HG03342 (cell line): ENCODE measurements at regions not wholly inside any gene's neighbourhood (a gene's known extent, or its start where the extent isn't known, plus 50 kb on each side); places are given as distances from the start of the nearest gene placed in this dataset.

Experiments
- ATAC-seq: cut with Tn5 transposase; IDR thresholded peaks from one replicate; pipeline ENCODE4 v1.9.1; 2021; ENCODE audit warnings: mild to moderate bottlenecking, moderate library complexity; ENCODE audit not compliant: unreplicated experiment

DNA sequence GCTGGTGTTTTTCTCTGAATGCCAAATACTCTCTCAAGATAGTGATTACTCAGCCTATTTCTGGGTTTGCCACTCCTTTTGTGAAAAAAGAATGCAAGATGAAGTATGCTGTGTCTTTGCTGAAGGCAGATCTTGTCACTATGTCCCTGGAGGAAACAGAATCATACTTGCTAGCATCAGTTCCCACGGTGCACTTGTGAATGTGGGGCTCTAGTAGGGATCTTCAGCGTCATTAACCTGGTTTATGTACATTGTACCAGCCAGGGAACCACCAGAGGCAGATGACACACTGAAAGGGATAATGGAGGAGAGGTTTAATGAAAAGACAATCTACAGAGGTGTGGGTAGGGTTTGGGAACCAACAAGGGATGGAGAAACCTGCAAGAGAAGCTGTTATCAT, 131.0 kb upstream of the CXCR4 start:
- no peak for ATAC-seq

DNA sequence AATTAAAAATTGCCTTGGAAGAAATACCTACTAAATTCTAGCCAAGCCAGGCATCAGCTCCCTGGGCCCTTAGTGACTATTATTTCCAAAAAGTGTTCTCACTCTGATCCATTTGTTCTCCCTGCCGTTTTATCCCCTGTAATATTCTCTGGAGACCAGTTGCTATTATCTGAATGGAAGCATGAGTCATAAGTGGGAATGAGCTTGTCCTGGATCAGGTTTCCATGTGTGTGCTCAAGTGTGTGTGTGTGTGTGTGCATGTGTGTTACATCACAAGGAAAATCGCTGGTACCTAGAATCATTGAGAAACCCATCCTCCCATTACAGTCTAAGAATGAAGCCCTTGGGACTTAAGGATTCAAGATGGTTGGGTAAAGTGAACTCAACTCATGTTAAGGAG, 130.3 kb upstream of the CXCR4 start:
- no peak for ATAC-seq

DNA sequence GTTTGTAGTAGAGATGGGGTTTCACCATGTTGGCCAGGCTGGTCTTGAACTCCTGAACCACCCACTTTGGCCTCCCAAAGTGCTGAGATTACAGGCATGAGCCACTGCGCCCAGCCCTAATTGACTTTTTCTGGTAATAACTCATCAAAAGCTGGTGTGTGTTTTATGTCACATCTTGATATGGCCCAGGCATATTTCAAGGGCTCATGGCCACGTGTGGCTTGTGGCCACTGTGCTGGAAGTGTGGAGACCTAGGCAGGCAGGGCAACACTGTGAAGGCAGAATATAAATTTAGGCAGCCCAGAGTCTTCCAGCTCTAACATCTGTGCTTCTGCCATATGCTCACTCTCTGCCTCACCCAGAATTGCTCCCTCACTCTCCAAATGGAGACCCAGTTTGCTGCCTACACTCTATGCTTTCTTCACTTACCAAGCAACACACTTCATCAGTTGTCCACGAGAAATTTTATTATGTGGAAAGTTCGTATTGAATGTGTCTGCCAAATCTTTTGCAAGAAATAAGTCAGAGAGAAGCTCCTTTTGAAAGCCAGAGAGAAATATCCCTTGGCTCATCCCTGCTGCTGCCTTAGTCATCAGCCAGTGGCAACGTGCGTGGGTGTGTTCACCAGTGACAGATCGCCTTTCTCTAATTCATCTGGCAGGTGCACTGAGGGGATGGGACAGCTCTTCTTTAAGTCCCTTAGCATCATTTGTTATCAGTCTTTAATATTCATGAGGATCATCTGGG, 129.4 kb upstream of the CXCR4 start:
- no peak for ATAC-seq

DNA sequence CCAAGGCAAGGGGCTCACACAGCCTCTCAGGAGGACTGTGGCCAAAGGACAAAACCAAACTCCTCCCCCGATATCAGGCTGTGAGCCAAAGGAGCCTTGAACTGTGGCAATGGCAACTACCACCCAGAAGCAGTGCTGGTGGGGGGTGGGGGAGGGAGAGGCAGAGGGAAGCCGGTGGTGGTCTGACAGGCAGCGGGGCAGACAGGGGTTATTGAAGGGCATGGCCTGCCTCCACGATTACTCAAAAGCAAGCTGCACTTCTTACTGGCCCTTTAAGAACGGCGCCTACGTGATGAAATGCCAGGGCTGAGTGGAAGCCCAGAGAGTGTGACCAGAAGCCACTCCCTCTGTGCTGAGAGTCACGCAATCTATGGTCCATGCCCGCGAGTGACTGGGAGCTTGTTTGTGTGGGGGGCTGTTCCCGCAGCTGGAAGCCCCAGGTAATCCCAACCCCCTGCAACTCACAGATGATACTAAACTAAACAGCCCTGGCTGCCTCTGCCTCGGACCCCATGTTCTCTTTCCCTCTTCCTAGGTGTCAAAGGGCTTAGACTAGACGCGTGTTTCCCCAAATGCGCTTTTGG, 128.2 kb upstream of the CXCR4 start:
- ATAC-seq = no peak

DNA sequence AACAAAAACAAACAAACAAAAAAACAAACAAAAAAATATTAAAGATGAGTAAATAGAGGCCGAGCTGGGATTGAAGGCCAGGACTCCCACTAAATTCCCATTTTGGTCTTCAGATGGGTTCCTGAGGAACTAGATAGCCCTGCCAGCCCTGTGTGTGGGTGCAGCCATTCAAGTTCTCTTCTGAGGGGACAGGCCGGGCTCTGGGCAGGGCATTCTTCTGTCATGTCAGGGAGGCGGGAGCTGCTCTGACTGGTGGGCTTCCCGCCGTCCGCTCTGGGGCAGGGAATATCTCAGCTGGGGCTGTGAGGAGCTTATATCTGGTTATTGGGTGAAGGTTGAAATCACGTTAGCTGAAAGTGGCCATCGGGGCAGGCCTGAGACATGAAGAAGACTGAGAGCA, 127.3 kb upstream of the CXCR4 start:
- no peak for ATAC-seq

DNA sequence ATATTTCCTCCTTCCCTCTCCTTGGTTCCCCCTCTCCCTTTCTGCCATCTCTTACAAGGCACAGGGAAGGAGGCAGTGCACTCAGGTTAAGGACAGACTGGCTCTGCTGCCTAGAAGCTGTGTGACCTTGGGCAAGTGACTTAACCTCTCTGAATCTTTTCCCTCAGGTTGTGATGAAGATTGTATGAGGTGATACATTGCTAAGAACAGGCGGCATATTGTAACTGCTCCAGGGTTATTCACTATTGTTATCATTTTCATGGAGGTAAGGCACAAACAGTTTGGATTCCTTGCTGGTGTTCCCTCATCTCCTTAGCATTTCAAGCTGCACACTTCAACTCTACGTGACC, 126.6 kb upstream of the CXCR4 start:
- no peak for ATAC-seq

DNA sequence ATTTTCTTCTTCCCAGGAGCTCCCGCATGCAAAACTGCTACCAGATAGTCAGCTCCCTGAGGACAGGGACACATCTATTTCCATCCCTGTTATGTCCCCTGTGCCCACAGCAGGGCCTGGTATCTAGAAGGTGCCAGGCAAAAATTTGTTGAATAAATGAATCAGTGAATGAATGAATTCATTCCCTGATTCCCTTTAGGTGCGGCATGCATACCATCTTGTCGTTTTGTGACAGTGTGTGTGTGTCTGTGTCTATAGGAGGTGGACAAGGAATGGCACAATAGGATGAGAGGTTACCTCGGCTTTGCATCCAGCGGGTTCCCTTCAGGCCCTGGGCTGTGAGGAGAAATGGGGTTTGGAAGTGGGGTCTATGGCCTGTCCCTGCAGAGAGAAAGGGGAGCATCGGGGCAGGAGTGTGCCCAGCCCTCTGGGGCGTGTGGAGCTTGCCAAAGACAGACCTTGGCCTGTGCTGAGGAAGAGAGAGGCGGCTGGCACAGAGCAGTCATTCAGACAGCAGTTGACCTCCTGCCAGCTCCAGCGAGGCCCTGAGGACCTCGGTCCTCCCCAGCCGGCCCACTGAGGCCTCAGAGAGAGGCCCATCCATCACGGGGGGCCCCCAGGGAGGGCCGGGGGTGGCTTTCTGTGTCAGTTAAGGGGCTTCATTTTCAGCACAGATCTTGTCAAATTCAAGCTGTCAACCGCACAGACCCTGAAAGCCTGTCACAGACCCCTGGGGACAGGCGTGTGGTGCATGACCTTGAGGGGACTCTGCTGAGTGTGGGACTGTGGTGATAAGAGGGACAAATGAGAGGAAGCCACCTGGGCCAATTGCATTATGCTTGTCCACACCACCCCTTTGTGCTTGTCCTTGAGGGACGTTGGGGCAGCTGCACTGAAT, 125.9 kb upstream of the CXCR4 start:
- ATAC-seq = no peak

DNA sequence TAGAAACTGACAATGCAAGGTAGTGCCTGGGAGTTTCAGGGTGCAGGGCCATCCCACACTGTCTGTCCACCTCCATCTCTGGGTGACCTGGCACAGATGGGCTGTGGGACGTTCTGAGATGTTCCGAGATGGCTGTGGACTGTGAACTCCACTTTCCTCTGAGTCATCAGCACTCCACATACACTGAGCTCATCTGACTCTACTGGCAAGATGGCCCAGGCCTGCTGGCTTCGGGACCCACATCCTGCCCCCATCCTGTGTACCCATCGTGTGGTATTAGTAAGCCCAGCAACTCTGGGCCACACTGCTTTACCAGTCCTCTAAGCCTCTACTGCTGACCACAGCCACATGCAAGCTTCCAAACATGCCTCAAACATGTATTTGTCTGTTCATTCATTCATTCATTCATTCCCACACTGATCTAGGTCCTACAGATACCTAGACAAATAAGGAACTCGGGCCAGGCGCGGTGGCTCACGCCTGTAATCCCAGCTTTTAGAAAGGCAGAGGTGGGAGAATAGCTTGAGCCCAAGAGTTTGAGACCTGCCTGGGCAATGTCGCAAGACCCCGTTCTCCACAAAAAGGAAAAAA, 124.8 kb upstream of the CXCR4 start:
- no peak for ATAC-seq

DNA sequence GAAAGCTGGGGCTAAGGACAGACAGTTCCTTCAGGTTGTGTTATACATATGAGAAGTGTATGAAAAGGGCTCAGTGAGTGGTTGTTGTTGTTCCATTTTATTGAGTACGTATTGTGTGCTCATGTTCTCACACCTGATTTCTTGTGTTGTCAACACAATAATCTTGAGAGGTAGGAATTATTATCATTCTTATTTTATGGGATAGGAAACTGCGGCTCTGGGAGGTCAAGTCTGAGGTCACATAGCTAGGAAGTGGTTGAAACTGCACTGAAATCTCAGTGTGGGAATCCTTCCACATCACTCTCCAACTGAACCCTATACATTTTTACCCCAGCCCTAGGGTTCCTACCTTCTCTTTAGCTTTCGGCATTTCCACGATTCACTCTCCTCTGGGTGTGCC, 124.2 kb upstream of the CXCR4 start:
- ATAC-seq = no peak

DNA sequence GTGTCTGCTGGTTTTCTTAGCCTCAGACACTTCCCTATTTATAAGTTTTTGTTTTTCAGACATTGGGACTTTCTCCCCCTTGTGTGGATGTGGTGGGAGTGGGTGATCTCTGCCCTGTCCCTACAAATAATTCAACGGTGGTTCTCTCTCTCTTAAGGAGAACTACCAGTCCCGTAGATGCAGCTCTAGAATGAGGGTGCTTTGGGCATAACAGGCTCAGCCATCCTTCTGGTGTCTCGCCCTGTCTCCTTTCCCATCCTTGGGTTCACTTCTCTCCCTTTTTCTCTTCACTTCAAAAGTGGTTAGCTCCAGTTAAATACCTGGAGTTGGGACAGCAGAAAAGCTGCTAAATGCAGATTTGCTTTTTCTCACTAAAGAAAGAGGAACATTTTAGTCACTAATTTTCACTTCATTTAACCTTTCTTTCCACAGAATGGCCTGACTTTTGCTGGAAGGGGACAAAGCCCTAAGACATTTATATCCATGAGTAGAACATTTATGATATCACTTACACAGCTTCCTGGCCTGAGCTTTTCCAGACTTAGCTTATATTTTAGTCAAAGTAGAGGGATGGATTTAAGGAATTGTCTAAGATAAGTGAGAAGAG, 121.2 kb upstream of the CXCR4 start:
- ATAC-seq = no peak

DNA sequence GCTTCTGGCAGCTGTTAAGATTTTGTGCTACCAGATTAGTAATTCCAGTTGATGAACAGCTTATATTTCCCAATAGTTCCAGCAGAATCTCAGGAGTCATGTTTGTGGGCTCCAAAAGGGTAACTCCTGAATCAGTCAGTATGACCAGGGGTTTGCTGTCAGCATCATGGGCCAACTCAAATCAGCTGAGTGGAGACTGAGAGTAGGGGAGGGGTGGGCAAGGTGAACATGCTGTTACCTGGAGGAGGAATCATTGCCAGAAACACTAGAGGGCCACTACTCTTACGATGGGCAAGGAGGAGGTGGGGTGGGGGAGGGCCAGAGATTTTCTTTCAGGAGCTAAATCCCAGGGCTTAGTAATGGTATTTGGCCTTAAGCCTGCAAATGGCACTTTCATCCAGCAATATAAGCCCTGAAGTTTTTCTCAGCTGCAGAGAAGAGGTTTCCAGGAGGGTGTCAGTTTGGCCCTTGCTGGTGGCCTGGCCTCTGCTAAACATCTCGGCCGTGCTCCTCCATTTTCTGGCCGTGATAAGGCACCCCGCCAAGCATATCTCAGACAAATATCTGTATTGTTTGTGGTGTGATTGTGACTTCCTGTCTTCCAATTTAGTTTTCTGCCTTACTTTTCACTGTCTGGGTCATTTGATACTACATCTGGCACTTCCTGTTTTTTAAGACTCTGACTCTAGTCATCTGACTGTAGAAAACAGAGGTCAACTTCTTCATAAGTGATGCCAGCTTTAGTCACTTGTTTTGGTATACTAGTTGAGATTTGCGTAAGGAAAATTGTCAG, 120.5 kb upstream of the CXCR4 start:
- ATAC-seq = peak; percentile 87

DNA sequence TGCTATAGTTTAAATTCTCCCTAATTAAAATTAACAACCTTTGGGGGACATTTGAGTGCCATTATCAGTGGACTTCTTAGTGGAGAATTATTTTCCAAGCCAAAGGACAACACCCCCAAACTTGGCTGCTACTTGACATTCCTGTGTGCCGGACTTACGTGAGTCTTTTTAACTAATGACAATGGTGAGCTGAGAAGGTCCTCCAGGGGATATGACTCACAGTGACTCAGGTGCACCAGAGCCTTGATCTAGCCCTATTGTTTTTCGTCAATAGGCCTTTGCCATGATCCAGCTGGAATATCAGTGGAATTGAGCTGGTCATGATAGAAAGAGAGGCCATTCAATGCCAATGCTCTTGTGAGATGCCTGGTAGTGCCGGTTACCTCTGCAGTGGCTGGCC, 118.1 kb upstream of the CXCR4 start:
- no peak for ATAC-seq

DNA sequence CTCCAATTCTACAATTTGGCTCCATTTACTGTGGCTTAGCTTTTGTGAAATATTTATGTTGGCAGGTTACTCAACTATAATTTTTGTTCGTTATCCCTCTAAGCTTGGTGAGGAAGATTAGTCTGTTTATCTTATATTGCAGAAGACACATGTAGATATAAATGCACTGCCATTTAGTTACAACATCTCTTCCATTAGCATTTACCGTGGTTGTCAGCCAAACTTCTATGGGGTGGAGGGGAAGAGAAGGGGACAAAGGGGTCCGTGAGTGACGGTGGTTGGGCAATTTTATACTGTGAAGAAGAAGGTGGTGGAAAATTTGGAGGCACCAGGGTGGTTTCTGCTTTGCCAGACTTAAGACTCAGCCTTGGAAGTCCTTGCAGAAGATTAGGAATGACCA, 117.6 kb upstream of the CXCR4 start:
- no peak for ATAC-seq

DNA sequence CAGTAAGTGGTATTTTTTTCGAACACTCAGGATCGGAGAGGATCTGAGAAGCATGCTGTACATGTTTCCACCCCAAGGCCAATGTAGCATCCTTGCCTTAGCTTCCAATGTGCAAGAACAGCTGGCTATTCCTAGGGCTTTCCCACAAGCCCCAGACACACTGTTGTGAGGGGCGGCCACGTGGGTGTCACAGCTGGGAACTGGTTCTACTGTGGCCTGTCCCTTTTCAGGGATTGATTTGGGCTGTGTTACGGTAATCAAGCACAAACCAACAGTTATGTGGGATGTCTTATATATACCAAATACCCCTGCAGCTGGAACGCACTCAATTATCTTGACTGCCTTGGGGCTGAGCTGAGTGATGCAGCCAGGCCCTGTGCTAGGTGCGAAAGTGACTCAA, 116.3 kb upstream of the CXCR4 start:
- no peak for ATAC-seq

DNA sequence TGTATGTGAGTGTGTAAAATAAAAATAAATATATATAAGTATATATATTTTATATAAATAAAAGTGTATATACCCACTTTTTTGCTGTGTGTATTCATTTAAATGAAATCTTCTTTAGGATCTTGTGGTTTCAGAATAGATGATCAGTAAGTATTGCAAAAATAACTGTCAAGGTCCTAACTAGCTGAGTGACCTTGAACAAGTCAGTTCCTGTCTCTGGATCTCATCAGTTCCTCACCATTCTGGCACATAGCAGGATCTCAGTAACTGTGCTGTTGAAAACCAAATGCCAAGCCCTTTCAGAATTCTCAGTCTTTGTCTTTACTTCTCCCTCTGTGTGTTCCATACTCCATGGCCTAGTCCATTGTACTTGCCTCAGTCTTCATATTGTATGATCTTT, 115.3 kb upstream of the CXCR4 start:
- no peak for ATAC-seq

DNA sequence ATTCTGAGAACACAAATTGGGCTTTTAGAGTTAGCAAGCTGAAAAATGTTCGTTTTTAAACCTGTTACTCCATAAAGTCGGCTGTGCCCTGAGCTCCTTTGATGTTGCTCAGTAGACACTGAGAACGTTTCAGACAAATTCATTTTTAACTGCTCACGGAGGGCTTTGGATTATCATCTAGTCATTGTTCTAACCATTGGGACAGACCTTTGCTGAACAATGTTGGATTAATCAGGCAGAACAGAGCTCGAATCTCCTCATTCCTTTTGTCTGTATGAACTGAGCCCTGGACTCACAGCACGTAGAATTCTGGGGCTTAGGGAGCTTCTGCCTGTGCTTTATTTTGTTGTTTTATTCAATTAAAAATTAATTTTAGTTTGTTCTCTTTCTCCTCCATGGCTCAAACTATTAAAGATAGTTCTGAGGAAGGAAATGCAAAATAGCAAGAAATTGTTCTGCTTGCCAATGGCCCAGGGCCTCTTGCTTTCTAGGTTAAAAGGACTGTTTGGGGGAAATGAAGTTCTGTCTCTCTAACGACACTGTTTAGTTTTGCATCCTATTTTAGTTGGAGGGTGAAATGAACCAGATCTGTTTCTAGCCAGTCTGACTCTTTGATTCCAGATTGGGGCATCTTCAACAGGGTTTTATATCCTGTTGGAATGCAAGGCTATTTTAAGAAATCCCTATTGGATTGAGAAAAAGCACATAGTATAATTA, 114.7 kb upstream of the CXCR4 start:
- no peak for ATAC-seq

DNA sequence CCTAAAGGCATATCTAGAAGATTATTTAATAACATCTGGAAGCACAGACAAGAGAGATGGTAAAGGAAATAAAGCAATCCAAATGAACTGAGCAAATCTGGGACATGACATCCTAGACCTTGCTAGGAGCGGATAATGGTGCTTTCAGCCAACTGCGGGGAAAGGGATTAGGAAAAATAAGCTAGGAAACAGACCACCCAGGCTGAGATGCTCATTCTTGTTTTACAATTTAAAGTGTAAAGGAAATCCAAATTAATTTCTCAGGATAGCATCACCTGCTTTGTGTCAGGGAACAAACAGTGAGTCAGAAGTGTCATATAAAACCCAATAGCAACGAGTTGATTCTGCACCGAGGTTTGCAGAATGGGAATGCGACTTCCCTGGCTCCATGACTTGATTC, 112.5 kb upstream of the CXCR4 start:
- ATAC-seq = no peak

DNA sequence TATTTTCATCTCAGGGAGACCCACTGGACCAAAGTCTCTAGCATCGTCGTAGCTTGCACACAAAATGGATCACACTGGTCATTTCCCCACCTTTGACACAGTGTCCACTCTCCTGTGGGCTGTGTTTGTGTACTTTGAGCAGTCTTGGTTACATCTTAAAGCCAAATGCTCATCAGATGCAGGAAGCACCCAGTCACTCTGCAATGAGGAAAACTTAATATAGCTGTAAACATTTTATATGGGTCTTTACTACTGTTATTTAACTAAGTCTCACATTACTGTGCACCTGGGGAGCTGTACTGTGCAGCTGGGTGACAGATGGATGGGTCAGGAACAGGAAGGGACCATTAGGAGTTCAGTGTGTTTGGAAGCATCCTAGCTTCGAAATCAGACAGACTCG, 109.0 kb upstream of the CXCR4 start:
- ATAC-seq = no peak

DNA sequence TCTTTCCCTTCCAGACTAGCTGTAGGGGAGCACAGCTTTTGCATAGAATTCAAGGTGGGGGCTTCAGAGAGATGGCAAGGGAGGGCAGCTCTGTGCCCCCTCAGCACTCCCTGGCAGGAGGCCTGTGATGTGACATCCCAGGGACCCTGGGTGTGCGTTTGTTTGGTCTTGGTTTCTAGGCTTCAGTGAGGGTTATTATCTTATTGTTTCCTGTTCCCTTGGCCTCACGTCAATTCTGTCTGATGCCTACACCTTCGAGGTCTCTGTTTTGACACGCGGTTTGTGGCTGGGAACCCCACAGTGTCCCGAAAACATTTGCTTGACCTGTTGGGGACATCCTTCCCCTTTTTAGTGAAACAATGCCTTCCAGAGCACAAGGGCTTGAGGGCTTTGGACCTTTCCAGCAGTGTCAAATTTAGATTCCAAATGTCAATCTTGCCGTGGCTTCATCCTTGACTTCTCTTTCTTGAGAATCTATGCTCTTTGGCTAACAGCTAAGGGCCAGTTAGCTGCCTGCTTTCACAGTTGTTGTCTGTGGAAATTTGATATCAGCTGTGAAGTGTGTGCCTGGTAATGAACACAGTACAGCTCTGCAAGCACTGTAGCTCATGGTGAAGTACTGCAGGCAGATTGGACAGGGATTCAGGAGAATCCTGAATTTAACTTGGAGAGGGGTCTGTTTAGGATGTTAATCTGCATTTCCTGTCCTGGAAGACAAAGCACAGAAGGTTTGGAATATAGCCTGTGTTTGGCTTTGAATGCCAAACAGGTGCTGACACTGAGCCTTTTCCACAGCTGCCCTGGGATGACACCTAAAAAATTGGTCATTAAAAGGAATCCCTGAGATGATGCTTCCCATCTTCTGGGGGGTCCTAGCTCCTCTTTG, 108.2 kb upstream of the CXCR4 start:
- peak; percentile 70 for ATAC-seq
